SW 1271 (cell line): ENCODE measurements at regions not wholly inside any gene's neighbourhood (a gene's known extent, or its start where the extent isn't known, plus 50 kb on each side); places are given as distances from the start of the nearest gene placed in this dataset.

Experiments used
- DNase-seq, 2 experiments: peaks; one replicate each; lab custom pipeline; 2025; lab: John Stamatoyannopoulos, UW

GRCh38 chr4:188197566-188197965 is 58.3 kb downstream of the TRIML1 start:
- DNase-seq = no peak

GRCh38 chr4:188198982-188199792 is 59.9 kb downstream of the TRIML1 start:
- no peak for DNase-seq

- DNase-seq = no peak
Observed at GRCh38 chr4:188201851-188202250, 62.6 kb downstream of the TRIML1 start.

GRCh38 chr4:188206783-188207182 is 67.5 kb downstream of the TRIML1 start:
- no peak for DNase-seq

DNA sequence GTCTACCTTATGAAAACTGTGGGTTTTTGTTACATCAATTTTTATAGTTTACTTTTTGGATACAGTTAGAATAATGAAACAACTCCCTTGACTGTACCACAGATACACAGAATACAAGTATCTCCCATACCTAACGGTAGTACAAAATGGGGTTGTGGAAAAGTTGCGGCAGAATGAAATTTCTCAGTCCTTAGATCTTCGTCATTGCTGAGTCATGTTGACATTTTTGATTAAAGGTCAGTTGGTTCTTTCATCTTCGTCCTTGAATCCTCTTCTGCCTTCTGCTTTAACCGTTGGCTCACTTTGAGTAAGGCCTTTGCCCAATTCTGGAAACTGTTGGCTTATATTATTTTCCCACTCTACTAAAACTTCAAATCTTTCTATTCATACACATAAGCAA is 75.6 kb downstream of the TRIML1 start:
- no peak for DNase-seq

DNA sequence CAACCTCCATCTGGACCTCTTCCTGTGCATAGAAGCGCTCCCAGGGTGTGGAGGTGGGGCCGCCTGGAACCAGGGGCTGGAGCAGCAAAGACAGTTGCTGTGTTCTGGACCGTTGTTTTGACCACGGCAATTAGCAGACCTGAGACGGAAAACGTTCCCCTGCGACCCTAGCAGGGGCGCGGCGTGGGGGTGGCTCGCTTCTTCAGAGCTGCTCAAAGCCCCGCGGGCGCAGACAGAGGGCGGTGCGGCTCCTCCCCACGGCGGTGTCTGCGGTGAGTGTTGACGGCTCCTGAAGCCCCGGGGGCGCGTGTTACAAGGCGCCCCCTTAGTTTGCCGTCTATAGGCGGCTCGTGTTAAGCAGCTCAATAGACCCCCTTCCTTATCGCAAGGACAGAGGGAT is 79.2 kb downstream of the TRIML1 start:
- DNase-seq = no peak

DNA sequence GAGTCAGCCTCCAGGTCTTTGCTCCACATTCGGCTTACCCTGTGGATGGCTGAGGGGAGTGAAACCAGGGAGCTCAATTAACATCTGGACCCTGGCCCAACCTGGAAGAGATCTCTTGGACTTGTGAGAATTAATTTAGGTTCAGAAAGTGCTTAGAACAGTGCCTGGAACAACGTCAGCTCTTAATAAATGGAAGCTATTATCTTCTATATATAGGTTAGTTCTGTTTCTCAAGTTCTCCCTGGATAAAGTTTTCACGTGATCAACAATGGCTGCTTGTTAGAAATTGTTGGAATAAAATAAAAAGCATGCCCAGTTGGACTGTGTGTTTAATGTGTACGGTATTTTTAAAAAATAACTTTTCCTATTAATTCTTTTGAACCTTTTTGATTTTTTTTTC is 80.8 kb downstream of the TRIML1 start:
- DNase-seq = no peak

- no peak for DNase-seq
Observed at GRCh38 chr4:188221090-188221489, 81.8 kb downstream of the TRIML1 start.

DNA sequence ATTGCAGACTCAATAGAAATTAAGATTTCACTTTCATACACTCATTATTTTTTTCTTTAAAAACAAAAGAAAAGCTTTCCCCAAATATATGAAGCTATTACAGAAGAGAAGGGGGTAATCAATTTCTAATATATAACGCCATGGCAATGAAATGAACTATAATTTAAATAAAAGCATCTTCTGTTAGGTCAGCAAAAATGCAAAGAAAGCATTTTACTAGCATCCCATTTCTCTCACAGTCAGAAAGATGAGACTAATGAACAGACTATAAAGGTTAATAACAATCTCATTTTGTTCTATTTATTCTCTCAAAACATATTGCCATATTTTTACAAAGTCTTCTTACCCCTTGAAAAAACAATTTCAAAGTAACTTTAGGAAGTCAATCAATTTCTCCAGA is 89.0 kb downstream of the TRIML1 start:
- DNase-seq = no peak

- DNase-seq = no peak
Observed at GRCh38 chr4:188232428-188232827, 93.2 kb downstream of the TRIML1 start.

DNA sequence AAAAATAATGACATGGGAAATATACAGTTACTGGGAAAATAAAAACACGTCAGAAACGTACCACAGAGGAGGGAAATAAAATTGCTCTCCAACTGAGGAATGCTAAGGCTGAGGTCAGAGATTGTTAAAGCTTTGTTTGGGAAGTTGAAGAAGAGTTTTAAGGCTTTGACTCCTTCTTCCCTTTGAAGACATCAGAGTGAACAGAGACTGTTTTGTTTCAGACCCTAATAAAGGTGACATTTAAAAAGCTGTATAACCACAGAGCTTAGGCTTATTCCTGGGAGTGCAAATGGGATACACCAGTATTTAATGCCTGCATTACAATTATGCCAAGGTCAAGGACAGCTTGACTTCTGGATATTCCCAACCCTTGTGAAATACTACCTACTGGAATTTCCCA is 102.8 kb downstream of the TRIML1 start:
- DNase-seq = no peak

DNA sequence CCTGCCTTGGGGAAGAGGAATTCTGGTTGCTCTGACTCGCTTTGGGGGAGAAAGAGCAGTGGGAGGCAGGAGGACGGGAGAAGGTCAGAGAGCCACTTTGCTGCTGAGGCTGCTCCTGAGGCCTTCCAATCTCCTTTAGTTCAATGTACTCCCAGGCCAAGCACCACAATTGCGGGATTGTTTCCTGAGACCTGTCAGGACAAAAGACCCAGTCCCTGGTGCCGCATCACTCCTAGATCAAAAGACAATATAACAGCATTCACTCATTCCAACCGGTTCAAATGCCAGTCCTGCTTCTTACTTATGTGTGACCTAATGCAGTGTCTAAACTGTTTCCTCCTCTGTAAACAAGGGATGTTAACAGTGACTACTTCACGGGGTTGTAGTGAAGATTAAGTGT is 106.4 kb downstream of the TRIML1 start:
- DNase-seq = no peak

- no peak for DNase-seq
Observed at GRCh38 chr4:188246488-188246887, 107.2 kb downstream of the TRIML1 start.

DNA sequence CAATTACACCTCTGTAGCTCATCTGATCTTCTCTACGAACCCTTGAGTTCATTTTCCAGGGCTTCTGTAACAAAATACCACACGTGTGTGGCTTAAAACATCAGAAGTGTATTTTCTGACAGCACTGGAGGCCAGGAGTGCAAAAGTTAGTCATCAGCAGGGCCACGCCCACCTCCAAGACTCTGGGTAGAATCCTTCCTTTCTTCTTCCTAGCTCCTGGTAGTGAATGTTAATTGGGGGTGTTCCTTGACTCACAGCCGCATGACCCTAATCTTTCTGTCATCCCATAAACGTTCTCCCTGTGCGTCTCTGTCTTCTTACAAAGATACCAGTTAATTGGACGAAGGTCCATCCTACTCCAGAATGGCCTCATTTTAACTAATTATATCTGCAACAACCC is 115.0 kb downstream of the TRIML1 start:
- DNase-seq = no peak

GRCh38 chr4:188262464-188262863 is 123.2 kb downstream of the TRIML1 start:
- no peak for DNase-seq

DNA sequence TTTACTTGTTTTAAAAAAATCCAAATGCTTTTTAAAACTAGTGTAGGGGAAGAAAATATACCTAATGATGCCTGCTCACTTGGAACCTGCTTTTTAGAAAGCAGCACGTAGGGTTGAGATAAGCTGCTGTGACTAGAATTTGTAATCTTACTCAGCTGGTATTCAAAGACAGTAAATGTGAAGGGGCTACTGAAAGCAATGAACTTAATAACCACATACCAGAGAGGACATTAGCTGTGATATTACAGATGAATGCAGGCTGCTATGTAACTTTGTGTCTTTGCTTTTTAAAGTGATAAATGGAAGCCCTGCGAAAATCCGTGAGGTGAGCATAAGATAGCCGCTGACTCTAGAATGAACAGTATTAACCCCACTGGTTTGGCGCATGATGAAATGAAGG is 124.1 kb downstream of the TRIML1 start:
- no peak for DNase-seq

DNA sequence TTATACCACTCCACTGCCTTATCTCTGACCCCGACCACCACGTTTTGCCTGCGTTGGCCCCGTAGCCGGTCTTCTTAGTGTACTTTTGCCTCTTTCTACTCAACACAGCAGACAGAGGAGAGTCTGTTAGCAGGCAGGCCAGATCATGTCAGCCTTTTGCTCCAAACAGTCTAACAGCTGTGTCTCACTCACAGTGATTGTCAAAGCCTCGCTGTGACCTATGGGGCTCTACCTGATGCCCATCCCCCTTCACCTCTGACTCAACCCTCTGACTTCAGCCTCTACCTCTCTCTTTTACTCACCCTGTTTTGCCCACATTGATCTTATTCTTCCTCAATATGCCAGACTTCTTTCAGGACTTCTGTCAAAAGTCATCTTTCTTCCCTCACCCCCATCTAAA is 127.1 kb downstream of the TRIML1 start:
- no peak for DNase-seq

DNA sequence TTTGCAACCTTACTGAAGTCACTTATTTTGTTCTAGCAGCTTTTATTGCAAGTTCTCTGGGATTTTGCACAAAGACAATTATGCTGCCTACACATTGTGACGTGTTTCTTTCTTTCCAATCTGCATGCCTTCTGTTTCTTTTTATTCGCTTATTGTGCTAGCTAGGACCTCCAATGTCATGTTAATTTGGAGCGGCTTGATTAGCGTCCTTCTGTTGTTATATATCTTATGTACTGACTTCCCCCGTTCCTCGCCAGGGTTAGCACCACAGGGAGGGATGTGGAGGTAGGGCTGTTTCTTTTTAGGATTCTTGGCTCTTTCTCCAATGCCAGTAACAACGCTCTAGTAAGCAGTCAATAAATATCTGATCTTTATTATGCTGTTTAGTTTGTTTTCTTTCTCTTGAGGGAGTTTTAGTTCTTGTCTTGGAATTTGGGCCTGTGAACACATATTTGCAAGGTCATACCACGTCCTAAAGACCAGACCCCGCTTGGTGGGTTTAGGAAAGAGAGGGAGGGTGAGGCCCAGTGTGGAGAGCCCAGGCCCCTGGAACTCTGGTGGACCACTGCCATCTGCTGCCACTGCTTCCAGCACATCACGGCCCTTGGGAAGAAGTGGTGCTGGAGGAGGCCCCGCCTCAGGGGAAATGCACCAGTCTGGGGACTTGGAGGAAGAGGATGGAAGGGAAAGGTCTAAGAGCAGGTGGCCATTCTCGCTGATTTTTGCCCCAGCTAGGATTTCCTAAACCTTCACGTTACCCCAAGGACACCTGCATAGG is 129.1 kb downstream of the TRIML1 start:
- DNase-seq = no peak

GRCh38 chr4:188270273-188271069 is 131.2 kb downstream of the TRIML1 start:
- DNase-seq = no peak

DNA sequence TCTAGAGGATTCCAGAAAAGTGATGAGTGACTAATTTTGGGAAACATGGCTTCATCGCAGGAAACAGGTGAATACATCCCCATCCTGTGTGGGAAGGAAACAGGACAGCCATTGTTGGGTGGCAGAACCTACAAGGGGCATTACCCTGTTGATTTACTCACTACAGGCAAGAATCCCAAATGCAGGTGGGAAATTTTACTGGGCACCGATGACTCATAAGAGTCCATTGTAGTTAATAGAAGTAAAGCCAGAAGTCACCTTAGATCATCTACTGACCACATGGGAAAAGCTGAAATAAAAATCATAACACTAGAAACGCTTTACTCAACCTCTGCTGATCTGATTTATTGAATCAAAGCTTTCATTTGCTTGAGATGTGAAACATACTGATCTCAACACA is 136.4 kb downstream of the TRIML1 start:
- no peak for DNase-seq

DNA sequence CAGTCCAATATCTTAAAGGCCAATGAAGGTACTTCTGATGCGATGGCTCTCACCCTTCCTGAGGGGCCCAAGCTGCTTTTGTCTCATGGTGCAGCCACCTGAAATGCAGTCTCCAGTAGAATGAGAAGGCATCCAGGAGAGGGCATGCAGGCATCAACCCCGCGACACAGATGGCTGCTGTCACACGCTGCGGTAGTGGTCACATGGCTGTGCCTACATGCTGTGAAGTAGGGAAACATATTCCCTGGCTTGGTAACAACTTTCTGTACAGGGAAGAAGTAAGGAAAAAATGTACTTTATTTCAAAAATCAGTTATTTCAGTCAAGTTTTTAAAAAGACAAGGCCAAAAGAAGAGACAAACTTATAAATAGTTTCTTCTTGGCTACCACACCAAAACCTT is 139.9 kb downstream of the TRIML1 start:
- no peak for DNase-seq

DNA sequence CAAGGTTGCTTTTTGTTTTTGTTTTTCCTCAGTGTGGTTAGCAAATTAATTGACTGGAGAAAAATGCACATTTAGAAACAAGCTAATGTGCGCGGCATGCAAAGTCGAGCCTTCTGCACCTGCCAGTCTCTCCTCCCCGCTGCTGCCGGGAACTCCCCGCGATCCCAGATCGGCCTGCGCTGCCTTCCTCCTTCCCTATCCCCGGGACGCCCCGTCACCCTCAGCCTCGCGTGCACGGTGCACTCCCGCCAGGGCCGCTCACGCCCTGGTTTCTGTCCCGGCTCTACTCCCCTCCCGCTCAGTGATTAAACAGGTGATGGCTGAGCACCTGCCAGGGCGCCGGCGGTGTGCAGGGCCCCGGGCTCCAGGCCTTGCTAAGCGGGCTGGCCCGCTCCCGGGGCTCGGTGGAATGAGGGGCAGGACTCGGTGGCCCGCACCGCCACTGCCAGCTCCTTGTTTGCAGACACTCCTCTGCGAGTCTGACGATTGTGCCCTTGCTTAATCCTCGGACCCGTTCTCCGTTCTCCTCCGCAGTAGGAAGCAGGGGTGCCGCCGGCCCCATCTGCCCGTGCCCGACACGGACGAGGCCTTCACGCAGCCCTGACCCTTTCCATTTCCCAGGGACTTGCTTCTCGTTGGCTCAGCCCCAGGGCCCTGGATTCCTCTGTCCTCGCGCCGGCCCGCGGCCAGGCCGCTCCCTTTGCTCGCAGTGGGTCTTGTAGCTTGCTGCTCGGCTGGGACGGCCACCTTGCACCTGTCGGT is 143.4 kb downstream of the TRIML1 start:
- DNase-seq = no peak
